ENCODE measurements at regions not wholly inside any gene's neighbourhood (a gene's known extent, or its start where the extent isn't known, plus 50 kb on each side); places are given as distances from the start of the nearest gene placed in this dataset.

DNA sequence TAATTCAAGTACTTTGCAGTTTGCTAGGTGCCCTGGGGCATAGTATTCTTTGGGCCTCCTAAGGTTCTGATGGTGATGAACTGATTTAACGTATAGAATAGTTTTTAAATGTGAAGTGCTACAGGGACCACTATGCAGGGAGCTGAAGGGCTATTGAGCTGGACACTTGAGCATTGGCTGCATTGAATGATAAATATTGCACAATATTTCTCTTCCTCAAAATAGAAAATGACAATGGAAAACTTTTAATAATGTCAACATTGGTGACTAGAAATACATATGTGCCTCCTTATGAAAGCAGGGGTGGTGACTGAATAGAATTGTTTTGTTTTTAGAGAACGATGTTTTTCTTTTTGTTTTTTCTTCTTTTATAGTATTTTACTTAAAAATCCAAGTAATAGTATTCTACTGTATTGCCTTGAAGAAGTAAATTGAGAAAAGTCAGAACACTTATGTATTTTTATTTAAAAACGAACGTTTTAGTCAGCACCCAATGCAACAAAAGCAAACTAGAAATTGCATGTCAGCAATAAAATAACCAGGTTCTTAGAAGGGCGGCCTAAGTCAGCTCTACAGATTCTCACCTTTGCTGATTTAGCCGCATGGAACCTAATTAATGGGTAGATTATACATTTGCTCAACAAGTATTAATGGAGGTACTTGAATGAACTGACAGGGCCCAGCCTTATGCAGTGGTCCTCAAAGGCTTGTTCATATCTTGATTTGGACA is 244.0 kb upstream of the KLF6 start:
- H3K4me3 ChIP-seq (replicated peaks; ENCODE audit: insufficient read depth, low read length) = no peak overlapping the region
- DNase-seq (ENCODE audit: low read depth in 1 of 2, low spot score in 1 of 2) = no peak
- no peaks in the 10 kb centered on the region for H3K27me3 ChIP-seq (ENCODE audit: insufficient read depth, poor library complexity, severe bottlenecking)
- no peak overlapping the region for H3K27ac ChIP-seq (replicated peaks)
- TF ChIP-seq POLR2AphosphoS5 (IDR thresholded peaks at IDR 0.05; ENCODE audit: low read depth) (no peak), GABPA (IDR thresholded peaks at IDR 0.05; ENCODE audit: low read depth) (no peak), SPI1 (IDR thresholded peaks at IDR 0.05; ENCODE audit: borderline replicate concordance, low read depth) (no peak)
- TF ChIP-seq, protein P1, sequence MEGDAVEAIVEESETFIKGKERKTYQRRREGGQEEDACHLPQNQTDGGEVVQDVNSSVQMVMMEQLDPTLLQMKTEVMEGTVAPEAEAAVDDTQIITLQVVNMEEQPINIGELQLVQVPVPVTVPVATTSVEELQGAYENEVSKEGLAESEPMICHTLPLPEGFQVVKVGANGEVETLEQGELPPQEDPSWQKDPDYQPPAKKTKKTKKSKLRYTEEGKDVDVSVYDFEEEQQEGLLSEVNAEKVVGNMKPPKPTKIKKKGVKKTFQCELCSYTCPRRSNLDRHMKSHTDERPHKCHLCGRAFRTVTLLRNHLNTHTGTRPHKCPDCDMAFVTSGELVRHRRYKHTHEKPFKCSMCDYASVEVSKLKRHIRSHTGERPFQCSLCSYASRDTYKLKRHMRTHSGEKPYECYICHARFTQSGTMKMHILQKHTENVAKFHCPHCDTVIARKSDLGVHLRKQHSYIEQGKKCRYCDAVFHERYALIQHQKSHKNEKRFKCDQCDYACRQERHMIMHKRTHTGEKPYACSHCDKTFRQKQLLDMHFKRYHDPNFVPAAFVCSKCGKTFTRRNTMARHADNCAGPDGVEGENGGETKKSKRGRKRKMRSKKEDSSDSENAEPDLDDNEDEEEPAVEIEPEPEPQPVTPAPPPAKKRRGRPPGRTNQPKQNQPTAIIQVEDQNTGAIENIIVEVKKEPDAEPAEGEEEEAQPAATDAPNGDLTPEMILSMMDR (IDR thresholded peaks at IDR 0.05; ENCODE audit: insufficient read depth, low read length) = no peak
- TF ChIP-seq, protein P2, sequence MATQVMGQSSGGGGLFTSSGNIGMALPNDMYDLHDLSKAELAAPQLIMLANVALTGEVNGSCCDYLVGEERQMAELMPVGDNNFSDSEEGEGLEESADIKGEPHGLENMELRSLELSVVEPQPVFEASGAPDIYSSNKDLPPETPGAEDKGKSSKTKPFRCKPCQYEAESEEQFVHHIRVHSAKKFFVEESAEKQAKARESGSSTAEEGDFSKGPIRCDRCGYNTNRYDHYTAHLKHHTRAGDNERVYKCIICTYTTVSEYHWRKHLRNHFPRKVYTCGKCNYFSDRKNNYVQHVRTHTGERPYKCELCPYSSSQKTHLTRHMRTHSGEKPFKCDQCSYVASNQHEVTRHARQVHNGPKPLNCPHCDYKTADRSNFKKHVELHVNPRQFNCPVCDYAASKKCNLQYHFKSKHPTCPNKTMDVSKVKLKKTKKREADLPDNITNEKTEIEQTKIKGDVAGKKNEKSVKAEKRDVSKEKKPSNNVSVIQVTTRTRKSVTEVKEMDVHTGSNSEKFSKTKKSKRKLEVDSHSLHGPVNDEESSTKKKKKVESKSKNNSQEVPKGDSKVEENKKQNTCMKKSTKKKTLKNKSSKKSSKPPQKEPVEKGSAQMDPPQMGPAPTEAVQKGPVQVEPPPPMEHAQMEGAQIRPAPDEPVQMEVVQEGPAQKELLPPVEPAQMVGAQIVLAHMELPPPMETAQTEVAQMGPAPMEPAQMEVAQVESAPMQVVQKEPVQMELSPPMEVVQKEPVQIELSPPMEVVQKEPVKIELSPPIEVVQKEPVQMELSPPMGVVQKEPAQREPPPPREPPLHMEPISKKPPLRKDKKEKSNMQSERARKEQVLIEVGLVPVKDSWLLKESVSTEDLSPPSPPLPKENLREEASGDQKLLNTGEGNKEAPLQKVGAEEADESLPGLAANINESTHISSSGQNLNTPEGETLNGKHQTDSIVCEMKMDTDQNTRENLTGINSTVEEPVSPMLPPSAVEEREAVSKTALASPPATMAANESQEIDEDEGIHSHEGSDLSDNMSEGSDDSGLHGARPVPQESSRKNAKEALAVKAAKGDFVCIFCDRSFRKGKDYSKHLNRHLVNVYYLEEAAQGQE (IDR thresholded peaks at IDR 0.05; ENCODE audit: insufficient replicate concordance, low read depth) = no peak

DNA sequence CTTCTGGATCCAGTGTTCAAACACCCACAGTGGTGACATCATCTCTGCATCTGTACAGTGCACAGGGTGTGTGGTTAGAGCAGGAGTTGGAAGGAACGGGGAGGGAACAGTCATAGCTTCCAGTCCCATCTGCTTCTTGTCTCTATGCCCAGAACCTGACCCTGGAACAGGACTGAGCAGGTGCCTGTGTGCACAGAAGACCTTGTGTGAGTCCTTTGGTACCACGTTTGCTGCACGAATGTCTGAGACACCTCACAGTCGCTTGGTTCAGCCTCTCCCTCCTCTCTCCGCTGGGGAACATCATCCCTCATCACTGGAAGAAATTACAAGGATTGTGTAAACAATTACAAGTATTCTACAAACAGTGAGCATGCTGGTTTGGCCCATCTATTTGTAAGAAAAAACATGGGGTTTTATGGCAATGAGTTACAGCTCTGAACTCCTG is 243.0 kb upstream of the KLF6 start:
- Histone ChIP-seq H3K4me3 (replicated peaks; ENCODE audit: insufficient read depth, low read length) (no peak overlapping the region), H3K27ac (replicated peaks) (no peak overlapping the region), H3K27me3 (ENCODE audit: insufficient read depth, poor library complexity, severe bottlenecking) (no peaks in the 10 kb centered on the region)
- TF ChIP-seq, protein P2 (IDR thresholded peaks at IDR 0.05; ENCODE audit: insufficient replicate concordance, low read depth) = no peak
- no peak for TF ChIP-seq SPI1 (IDR thresholded peaks at IDR 0.05; ENCODE audit: borderline replicate concordance, low read depth)
- TF ChIP-seq GABPA (IDR thresholded peaks at IDR 0.05; ENCODE audit: low read depth) = no peak
- TF ChIP-seq, protein P1 (IDR thresholded peaks at IDR 0.05; ENCODE audit: insufficient read depth, low read length) = no peak
- TF ChIP-seq POLR2AphosphoS5 (IDR thresholded peaks at IDR 0.05; ENCODE audit: low read depth) = no peak
- no peak for DNase-seq (ENCODE audit: low read depth in 1 of 2, low spot score in 1 of 2)

DNA sequence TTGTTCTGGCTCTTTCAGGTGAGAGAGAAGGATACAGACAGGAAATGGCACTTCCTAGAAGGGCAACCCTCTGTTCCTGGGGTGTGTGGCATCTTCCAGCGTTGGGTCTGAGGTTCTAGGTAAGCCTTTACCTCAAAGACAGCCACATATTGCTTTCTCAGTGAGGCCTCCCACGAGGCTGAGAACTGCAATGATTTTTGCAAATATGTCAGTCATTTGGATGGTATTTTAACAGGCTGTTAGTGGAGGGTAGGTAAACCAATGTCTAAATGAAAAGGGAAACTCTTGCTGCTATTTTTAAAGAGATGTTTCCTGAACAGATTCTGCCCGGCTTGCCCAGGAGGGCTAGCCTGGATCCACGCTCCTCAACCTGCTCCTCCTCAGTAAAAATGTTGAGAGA is 240.3 kb upstream of the KLF6 start:
- DNase-seq (ENCODE audit: low read depth in 1 of 2, low spot score in 1 of 2) = no peak
- Histone ChIP-seq H3K4me3 (replicated peaks; ENCODE audit: insufficient read depth, low read length) (no peak overlapping the region), H3K27me3 (ENCODE audit: insufficient read depth, poor library complexity, severe bottlenecking) (no peaks in the 10 kb centered on the region), H3K27ac (replicated peaks) (no peak overlapping the region)
- TF ChIP-seq SPI1 (IDR thresholded peaks at IDR 0.05; ENCODE audit: borderline replicate concordance, low read depth) (no peak), POLR2AphosphoS5 (IDR thresholded peaks at IDR 0.05; ENCODE audit: low read depth) (no peak), GABPA (IDR thresholded peaks at IDR 0.05; ENCODE audit: low read depth) (no peak)
- TF ChIP-seq, protein P1 (IDR thresholded peaks at IDR 0.05; ENCODE audit: insufficient read depth, low read length) = no peak
- TF ChIP-seq, protein P2 (IDR thresholded peaks at IDR 0.05; ENCODE audit: insufficient replicate concordance, low read depth) = no peak
